OCI-M2 (cell line): ENCODE measurements at regions not wholly inside any gene's neighbourhood (a gene's known extent, or its start where the extent isn't known, plus 50 kb on each side); places are given as distances from the start of the nearest gene placed in this dataset.
"Not testable (repeated sequence)": the region's sequence is repeated elsewhere in the genome, so short reads cannot be mapped to it uniquely, and the experiment has no call there.

Source experiments
- DNase-seq: peaks from one replicate; lab custom pipeline; 2025; ENCODE audit not compliant: unreplicated experiment; lab: John Stamatoyannopoulos, UW

DNA sequence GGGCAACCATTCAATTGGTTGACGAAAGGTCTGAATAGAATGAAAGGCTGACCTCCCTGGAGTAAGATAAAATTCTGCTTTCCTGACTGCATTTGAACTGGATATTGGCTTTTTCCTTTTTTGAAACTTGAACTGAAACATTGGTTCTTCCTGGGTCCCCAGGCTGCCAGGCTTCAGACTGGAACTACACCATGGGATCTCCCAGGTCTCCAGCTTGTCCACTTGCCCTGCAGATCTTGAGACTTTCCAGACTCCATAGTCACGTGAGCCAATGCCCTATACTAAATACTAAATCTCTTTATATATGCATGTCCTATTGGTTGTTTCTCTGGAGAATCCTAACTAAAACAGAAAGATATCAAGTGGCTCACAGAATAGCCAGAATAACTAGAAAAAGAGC, 118.7 kb upstream of the KRR1 start:
- DNase-seq: no peak

DNA sequence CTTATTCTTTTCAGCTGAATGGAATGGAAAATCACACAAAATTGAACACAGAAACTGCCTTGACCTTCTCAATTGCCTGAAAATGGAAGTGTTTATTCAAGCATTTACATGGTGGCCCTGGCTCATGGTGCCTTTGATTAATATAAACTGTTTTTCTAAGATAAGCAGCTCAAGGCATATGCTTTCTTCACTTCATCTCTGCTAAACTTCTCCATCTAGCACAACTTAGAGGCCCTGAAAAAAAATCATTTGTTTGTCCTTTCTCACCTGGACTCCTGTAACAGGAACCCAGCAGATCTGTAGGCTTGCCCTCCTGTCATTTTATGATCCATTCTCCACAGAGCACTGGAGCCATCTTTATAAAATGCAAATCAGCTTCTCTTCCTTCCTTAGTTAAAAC, 117.5 kb upstream of the KRR1 start:
- no peak for DNase-seq

DNA sequence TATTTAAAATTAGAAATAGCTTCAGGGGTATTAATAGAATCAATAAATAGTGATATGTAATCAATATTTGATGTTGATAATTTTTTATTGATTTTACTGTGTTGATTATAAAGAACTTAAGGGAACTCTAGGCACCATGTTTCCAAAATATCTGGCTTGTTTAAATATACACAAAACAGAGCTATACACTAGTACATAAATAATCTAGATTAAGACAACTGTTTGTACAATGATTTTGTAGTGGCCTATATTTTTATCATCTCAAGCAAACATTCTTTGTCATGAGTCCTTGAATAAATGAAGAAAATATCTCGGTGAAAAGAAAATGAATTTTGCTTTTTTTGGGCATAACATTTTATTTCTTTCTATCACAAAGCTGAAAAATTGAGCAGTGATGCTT, 117.1 kb upstream of the KRR1 start:
- DNase-seq: no peak

DNA sequence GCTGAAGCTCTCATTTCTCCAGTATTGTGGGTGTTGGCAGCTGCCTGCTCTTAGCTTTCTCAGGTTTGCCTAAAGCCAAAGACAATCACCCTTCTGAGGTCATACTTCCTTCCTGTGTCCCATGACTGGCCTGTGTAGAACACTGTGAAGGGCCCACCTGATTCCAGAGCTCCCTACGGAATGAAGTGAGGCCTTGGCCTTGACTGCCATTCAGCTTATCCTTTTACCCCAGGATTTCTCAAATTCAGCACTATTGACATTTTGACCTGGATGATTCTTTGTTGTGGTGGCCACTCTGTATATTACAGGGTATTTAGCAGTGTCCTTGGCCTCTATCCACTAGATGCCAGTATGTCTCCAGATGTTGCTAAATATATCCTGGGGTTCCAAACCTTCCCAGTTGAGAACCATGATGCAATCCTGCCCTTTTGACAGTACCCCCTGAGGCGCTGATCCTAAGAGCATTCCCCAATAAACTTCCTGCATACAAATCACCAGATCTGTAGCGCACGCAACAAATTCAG, 112.3 kb upstream of the KRR1 start:
- no peak for DNase-seq

DNA sequence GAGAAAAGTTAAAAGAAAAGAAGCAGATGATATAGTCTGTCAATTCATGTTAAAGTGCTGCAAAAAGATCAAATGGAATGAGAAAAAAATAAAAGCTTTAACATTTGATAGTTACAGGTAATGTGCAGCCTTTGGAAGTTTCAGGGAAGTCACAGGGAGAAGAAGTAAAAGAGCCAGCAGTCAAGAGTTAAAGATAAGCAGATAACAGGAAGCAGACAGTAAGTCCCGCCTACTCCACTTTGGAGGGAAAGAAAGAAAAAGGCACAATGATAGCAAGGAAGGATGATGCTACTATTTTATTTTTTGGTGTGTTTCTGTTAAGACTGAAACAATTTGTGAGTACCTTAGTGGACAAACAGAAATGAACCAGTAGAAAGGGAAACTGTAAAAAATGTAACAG, 111.1 kb upstream of the KRR1 start:
- DNase-seq: no peak

DNA sequence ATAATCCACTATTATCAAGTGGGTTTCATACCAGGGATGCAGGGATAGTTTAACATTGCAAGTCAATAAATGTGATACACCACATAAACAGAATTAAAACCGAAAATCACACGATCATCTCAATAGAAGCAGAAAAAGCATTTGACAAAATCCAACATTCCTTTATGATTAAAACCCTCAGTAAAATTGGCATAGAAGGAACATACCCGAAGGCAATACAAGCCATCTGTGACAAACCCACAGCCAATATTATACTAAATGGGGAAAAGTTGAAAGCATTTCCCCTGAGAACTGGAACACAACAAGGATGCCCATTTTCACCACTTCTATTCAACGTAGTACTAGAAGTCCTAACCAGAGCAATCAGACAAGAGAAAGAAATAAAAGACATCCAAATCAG, 103.0 kb upstream of the KRR1 start:
- not testable (repeated sequence) for DNase-seq

DNA sequence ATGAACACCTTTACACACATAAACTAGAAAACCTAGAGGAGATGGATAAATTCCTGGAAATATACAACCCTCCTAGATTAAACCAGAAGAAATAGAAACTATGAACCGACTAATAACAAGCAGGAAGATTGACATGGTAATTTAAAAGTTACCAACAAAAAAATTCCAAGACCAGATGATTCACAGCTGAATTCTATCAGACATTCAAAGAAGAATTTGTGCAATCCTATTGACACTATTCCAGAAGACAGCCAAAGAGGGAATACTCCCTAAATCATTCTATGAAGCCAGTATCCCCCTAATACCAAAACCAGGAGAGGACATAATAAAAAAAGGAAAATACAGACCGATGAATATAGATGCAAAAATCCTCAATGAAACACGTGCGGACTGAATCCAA, 102.6 kb upstream of the KRR1 start:
- no peak for DNase-seq

DNA sequence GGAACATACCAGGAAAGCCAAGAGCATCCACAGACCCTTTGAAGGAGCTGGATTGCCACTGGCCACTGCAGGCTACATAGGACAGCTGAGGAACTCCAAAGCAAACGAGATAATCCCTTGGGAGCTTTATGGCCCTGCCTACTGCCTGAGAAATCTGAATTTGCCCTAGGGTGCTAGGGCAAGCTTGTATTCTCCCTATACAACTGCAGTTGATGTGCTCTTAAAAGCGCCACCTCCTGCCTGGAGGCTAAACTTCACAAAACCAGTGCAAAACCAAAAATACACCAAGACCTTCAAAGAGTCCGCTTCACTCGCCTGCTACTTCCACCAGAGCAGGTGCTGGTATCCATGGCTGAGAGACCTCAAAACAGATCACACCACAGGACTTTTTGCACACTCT, 99.6 kb upstream of the KRR1 start:
- DNase-seq: no peak

DNA sequence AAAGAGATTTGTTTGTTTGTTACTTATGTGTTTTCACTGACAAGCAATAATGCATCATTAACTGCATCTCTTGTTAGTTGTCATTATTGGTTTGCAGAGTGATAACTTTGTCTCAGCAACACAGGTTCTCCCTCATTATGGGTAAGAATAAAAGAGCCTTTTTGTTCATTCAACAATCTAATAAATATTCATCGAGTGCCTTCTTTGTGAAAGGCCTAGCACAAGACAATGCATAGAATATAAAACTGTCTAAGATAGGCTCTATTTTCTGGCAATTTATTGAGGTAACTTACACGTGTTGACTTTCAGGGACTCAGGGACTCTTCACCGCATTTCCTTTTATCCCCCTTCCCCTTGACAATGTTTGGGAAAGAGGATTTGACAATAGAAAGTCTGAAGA, 95.5 kb upstream of the KRR1 start:
- DNase-seq: no peak

DNA sequence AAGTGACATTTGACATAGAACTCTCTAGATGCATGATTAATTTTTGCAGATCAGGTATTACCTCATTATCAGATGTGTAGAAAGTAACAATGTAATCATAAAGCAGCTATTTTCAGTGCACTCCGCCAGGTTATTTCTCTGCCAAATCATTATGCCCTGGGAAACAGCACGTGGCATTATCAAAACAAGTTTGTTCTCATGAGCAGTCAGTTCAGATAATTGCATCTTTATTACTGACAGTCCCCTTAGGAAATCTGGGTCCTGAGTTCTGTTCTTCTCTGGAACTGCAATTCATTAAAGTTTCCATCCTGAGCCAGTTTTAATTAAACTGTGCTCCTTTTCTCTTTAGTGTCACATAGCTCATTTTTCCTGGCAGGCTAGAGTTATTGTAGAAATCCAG, 94.7 kb upstream of the KRR1 start:
- no peak for DNase-seq

DNA sequence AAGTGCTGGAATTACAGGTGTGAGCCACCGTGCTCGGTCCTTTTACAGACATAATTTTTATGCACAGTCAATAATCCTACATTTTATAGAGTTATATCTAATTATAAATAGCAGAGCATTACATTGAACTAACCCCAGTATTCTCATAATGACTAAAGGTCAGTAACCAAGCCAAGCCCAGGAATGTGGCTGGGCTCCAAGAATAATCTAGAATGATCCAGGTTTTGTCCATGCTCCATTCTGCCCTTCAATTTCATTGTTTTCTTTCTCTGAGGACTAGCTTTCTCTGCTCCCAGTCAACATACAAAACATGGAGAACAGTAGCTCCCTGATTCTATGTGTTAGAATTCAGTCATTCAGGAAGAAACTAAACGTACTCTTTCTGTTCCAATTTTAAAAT, 92.1 kb upstream of the KRR1 start:
- DNase-seq: no peak

DNA sequence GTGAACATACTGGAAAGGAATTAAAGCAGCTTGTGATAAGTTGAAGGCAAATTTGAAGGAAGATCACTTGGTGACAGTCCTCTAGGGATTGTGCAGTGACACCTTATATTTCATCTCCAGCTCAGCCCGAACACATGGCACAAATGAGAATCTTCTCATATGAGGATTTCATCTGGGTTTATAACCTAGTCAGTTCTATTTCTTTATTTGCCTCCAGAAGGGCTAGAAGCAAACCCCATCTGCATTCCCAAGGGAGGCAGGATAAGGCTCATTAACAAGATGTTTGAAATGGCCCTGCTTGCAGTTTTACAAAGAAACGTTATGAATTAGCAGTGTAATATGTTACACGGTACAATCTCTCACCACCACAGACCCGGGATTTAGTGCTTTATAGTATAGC, 90.7 kb upstream of the KRR1 start:
- DNase-seq: no peak

DNA sequence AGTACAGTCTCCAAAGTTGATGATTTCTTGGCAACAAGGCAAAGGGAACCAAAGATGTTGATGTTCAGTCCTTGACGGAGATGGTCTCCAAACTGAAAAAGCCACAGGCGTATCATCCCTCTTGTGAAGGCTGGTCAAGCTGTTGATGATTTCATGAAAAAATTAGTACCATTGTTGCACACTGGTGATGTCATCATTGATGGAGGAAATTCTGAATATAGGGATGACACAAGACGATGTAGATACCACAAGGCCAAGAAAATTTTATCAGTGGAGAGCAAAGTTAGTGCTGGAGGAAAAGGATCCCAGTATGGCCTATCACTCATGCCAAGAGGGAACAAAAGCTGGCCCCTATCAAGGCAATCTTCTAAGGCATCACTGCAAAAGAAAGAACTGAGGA, 88.7 kb upstream of the KRR1 start:
- no peak for DNase-seq

DNA sequence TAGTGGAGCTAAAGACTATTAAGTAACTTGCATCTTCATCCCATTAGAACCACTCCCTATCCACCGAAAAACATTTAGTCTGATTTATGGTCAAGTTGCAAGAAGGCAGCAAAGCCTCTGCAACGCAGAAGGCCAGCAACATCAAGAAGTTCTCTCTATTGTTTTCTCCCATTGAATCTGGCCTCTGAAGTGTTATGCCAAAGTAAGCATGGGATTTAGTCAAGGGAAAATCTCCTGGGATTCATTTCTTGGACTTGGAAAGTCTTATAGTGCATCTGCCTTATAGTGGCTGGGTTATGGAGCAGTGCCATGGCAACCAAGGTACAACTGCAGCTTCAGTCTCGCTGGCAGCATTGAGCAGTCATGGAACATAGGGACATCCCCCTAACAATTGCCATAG, 87.7 kb upstream of the KRR1 start:
- no peak for DNase-seq

DNA sequence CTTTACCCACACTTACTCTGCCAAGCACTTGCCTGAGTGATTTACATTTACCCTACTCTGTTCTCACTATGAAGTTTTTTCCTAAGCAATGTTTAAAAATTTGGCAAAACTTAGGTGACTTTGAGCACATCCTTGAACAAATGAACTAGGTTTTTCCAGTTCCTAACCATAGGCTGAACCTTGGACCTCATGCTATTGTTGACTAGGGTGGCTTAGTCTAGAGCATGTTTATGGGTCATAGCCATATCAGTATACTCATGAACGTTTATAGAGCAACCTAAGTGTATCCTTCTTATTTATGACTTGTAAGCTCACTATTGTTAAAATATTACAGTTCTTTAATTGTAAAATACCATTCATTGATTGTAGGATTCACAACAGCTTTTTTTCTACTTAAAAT, 85.0 kb upstream of the KRR1 start:
- no peak for DNase-seq

DNA sequence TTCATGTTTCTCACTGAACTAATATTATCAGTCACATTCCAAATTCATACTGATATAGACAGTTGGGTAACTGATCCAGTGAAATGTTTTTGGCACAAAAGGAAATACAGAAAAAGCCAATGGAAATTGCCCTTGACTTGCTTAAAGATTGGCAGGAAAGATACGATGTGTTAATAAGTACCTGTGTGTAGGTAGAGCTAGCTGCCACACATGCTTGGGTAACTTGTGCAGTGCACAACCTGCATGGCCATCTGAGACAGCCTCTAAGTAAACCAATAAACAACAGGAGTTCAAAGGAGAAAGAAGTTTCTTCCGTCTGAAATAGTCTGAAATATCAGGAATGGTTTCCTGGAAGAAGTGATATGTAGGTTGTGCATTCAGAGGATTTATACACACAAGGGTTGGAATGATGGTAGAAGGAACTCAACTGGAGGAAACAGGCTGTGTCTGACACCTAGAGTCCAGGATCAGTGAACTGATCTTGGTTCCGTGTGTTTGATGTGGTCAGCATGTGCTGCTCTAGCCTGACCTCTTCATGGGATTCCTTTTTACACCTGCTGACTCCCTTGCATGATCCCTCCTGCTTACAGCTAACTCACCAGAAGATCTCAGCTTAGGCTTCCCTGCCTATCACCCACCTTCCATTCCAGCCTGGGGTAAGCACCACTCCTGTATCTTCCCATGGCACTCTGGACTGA, 81.4 kb upstream of the KRR1 start:
- DNase-seq: no peak

DNA sequence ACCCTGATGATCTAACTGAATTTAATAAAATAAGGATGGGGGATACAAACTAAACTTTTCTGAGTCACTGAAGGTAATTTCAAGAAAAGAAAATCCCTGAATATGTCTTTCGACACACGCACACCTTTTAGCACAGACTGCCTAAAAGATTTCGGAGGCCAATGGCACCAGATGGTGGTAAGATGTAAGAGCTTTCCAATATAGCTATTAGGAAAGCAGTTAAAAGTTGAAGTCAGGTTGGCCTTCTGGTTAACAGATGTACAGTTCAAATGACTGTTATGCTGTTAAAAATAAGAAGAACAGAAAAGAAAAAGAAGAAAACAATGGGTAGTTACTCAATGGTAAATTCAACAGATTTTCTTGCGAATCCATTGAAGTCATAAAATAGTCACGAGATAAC, 80.7 kb upstream of the KRR1 start:
- no peak for DNase-seq

DNA sequence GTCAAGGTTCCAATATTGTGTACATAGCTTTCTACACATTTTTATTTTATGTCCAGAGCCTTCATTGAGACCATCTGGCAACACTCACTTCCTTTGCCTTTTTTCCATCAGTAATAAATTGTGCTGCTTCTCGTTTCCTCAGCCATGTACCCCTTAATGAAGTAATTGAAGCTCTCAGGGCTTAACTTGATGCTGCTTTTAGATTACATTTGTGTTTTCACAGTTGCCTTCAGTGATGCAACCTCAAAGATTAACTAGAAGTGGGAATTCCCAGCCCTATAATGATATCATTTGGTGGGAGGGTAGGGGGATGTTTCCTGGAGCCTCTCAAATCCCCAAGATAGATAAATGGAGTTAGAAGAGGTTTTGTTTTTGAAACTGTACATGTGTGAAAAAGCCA, 80.2 kb upstream of the KRR1 start:
- DNase-seq: no peak

DNA sequence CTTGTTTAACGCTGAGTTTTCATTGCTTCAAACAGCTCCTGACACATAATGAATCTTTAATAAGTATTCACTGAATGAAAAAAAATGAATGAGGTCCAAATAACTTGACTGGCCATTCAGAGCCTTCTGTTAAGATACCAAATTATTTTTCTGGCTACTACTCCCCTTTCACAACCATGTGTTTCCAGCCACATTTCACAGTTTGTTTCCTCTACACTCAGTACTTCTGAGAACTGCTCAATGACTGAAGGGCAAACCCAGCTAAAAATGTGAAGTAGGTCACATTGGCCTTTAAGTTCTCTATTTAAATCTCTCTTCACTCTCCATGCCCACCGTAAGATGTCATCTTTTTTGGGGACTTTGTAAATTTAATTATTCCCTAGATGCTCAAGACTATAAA, 78.4 kb upstream of the KRR1 start:
- no peak for DNase-seq

DNA sequence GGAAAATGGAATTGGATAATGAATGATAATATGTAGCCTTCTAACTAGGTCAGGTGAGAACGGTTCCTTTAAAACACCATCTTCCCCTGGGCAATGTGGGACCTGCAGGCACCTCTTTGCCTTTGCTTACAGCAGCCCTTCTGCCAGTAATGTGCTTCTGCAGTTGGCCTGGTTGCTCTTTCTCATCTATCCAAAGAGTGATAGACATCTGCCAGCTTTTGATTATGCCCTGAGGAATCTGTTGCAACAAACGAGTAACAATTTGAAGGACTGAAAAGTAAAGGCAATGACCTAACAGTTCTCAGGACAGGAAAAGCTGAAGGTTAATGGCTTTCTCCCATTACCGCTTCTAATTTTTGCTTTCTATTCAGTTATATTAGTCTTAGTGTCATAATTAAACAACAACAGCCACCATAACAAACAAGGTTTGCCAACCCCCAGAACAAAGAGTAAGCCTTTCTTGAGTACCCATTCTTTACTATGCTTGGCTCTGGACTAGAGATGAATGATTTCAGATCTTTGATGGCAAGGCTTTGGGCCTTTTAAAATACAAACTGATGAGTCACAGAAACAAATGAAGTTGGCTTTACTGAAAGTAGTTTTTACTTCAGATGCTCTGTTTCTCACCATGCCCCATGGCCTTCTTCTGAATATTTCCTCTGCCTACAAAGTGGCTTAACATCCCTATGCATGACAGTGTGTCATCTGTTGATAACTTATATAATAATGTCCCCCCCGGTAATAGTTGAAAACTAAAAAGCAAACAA, 76.1 kb upstream of the KRR1 start:
- DNase-seq: no peak

DNA sequence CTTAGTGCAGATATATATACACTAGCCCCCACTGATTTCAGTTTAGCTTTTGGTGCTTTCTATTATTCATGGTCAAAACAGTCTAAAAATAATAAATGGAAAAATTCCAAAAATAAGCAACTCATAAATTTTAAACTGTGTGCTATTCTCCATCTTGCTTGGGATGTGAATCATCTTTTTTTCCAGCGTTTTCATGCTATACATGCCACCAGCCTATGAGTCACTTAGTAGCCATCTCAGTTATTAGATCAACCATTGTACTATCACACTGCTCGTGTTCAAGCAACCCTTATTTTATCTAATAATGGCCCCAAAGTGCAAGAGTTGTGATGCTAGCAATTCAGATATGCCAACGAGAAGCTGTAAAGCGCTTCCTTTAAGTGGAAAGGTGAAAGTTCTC, 73.9 kb upstream of the KRR1 start:
- no peak for DNase-seq

DNA sequence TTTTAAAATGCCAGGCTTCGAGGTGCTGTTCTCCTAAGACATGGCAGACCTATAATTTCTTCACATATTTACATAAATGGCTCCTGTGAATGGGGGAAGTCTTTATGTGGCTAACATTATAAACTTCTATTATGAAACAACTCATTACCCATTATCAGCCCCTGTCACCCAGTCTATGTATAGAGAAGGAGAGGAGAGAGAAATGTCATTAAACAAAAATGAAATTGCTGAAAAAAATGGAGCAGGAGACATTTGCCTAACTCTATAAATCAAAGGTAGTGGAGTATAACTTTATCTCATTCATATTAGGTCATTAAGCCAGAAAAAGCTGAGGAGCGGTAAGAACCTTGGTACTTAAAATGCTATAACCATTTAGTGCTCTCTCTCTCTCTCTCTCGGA, 71.9 kb upstream of the KRR1 start:
- no peak for DNase-seq

DNA sequence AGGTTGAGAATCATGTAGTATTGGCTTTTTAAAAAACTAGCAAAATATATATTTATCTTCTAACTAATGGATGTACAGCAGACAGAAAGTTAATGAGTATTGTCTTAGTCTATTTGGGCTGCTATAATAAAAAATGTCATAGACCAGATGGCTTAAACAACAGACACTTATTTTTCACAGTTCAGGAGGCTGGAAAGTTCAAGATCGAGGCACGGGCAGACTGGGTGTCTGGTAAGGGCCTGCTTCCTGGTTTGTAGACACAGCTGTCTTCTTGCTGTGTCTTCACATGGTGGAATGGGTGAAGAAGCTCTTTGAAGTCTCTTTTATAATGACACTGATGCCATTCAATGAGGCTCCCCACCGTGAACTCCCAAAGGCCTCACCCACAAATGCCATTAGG, 70.1 kb upstream of the KRR1 start:
- DNase-seq: no peak
